Keratinocyte (primary cell): ENCODE measurements at regions not wholly inside any gene's neighbourhood (a gene's known extent, or its start where the extent isn't known, plus 50 kb on each side); places are given as distances from the start of the nearest gene placed in this dataset.
A peak's percentile ranks its signal among the peaks of the same experiment; 100 is the strongest.
"Not testable (repeated sequence)": the region's sequence is repeated elsewhere in the genome, so short reads cannot be mapped to it uniquely, and the experiment has no call there.

Source experiments
- DNase-seq: peaks from one replicate; pipeline ENCODE4 v3.0.0-alpha.2; 2011; ENCODE audit warnings: low read depth, missing footprints, low spot score
- FAIRE-seq: peaks from 2 replicates; lab custom pipeline; 2011; peaks lifted over from hg19 to GRCh38; lab: Jason Lieb, UNC
- H2AFZ ChIP-seq: 2 replicates; pipeline ENCODE4 v1.6.0; 2012; ENCODE audit warnings: low read length, control low read depth, inconsistent platforms; ENCODE audit not compliant: control insufficient read depth
- H3K27ac ChIP-seq: 2 replicates; pipeline ENCODE4 v1.5.1; 2011; ENCODE audit warnings: low read length; ENCODE audit not compliant: control insufficient read depth, insufficient read depth
- H3K27me3 ChIP-seq: 3 replicates; pipeline ENCODE4 v1.6.0; 2011; ENCODE audit warnings: low read length; ENCODE audit not compliant: control insufficient read depth, insufficient read depth; ENCODE audit errors: extremely low read depth
- H3K36me3 ChIP-seq, 2 experiments: 2 replicates in 1 of 2; 3 replicates in 1 of 2; pipeline ENCODE4 v1.5.1; 2011; ENCODE audit warnings: low read length in 2 of 2, mild to moderate bottlenecking in 1 of 2; ENCODE audit not compliant: control insufficient read depth in 2 of 2, insufficient read depth in 2 of 2; ENCODE audit errors: extremely low read depth in 1 of 2
- H3K4me1 ChIP-seq: 3 replicates; pipeline ENCODE4 v1.5.1; 2011; ENCODE audit warnings: low read length; ENCODE audit not compliant: control insufficient read depth, insufficient read depth; ENCODE audit errors: extremely low read depth
- H3K4me2 ChIP-seq: 3 replicates; pipeline ENCODE4 v1.6.0; 2011; ENCODE audit warnings: low read depth, low read length; ENCODE audit not compliant: control insufficient read depth, insufficient read depth; ENCODE audit errors: extremely low read depth
- H3K4me3 ChIP-seq, 3 experiments: fragments of 200-600 bp in 1 of 3; sonication (generic) in 1 of 3; 2 replicates in 2 of 3; 3 replicates in 1 of 3; pipeline ENCODE4 v1.5.1; 2011 to 2016; ENCODE audit warnings: low read length in 3 of 3, mild to moderate bottlenecking in 3 of 3, control low read depth in 2 of 3, inconsistent platforms in 1 of 3, low read depth in 1 of 3, mixed read lengths in 1 of 3, mixed run types in 1 of 3, moderate library complexity in 1 of 3; ENCODE audit not compliant: control insufficient read depth in 2 of 3, insufficient read depth in 2 of 3; ENCODE audit errors: extremely low read depth in 1 of 3
- H3K79me2 ChIP-seq: 2 replicates; pipeline ENCODE4 v1.6.0; 2012; ENCODE audit warnings: low read length; ENCODE audit not compliant: control insufficient read depth, insufficient read depth
- H3K9ac ChIP-seq: 3 replicates; pipeline ENCODE4 v1.6.0; 2011; ENCODE audit warnings: low read length; ENCODE audit not compliant: control insufficient read depth, insufficient read depth; ENCODE audit errors: extremely low read depth
- H3K9me1 ChIP-seq: 3 replicates; pipeline ENCODE4 v1.6.0; 2011; ENCODE audit warnings: low read length; ENCODE audit not compliant: control insufficient read depth, insufficient read depth; ENCODE audit errors: extremely low read depth
- H3K9me3 ChIP-seq: 2 replicates; pipeline ENCODE4 v1.5.1; 2012; ENCODE audit warnings: low read depth, low read length; ENCODE audit not compliant: control insufficient read depth
- H4K20me1 ChIP-seq: 3 replicates; pipeline ENCODE4 v1.6.0; 2011; ENCODE audit warnings: low read length; ENCODE audit not compliant: control insufficient read depth, insufficient read depth; ENCODE audit errors: extremely low read depth
- CTCF ChIP-seq, 3 experiments: IDR thresholded peaks in 1 of 3; conservative IDR thresholded peaks in 1 of 3; optimal IDR thresholded peaks in 1 of 3; 2 replicates in 2 of 3; 3 replicates in 1 of 3; pipeline versions ENCODE3 to v1.5.1; 2011; ENCODE audit warnings: low read length in 3 of 3, mild to moderate bottlenecking in 3 of 3, moderate library complexity in 2 of 3, control low read depth in 1 of 3, inconsistent platforms in 1 of 3; ENCODE audit not compliant: insufficient read depth in 2 of 3; ENCODE audit errors: extremely low read depth in 1 of 3
- EZH2 ChIP-seq: IDR thresholded peaks from one replicate; pipeline ENCODE4 v1.6.1; 2012; ENCODE audit warnings: inconsistent platforms, mild to moderate bottlenecking, low read length, moderate library complexity
- dilution Hi-C: fragments of 300-500 bp; cut with MboI; formaldehyde crosslinking; loops from one replicate; pipeline ENCODE4 v1.7.0; 2020; ENCODE audit warnings: low sequenced_read_pairs; ENCODE audit not compliant: extremely low pct_ligation_motif_present

- Histone ChIP-seq H3K4me3 (no peak overlapping the region), H3K9ac (no peak overlapping the region), H3K9me3 (no peaks in the 10 kb centered on the region), H3K27ac (no peak overlapping the region), H3K36me3 (no peaks in the 10 kb centered on the region), H3K79me2 (no peaks in the 10 kb centered on the region), H3K4me2 (no peak overlapping the region), H2AFZ (no peak overlapping the region), H4K20me1 (no peaks in the 10 kb centered on the region), H3K4me1 (no peaks in the 10 kb centered on the region), H3K9me1 (no peaks in the 10 kb centered on the region), H3K27me3 (no peaks in the 10 kb centered on the region)
- FAIRE-seq (no peak), DNase-seq (no peak)
- TF ChIP-seq EZH2, result no peak
- no peak for TF ChIP-seq CTCF (optimal IDR thresholded peaks at IDR 0.05 in 1 of 3, IDR thresholded peaks at IDR 0.05 in 1 of 3, conservative IDR thresholded peaks at IDR 0.05 in 1 of 3; ENCODE audit: extremely low read depth in 1 of 3, insufficient read depth in 2 of 3, low read length in 3 of 3)
- dilution Hi-C loops, result no loop called here
Measured at GRCh38 chr20:55522296-55522815, 483.0 kb downstream of the CBLN4 start.

DNA sequence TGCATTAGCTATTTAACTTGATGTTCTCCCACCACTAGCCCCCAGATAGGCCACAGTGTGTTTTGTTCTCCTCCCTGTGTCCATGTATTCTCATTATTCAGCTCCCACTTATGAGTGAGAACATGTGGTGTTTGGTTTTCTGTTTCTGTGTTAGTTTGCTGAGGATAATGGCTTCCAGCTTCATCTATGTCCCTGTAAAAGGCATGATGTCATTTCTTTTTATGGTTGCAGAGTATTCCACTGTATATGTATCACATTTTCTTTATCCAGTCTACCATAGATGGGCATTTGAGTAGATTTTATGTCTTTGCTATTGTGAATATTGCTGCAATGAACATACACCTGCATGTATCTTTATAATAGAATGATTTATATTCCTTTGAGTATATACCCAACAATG lies 487.7 kb downstream of the CBLN4 start:
- DNase-seq, FAIRE-seq: not testable (repeated sequence)

GRCh38 chr20:55515832-55516231 lies 489.5 kb downstream of the CBLN4 start:
- Histone ChIP-seq H3K4me2 (peak overlapping the region; percentile 42), H3K4me3 (no peak overlapping the region)

More for the DNA sequence above, 487.7 kb downstream of the CBLN4 start:
- dilution Hi-C loops, H3K9me3 ChIP-seq, H3K9me1 ChIP-seq, H3K27ac ChIP-seq, H3K9ac ChIP-seq, H3K36me3 ChIP-seq, H2AFZ ChIP-seq, H3K4me3 ChIP-seq, H3K79me2 ChIP-seq, H3K4me2 ChIP-seq, H4K20me1 ChIP-seq, H3K27me3 ChIP-seq: not testable (repeated sequence)
- H3K4me1 ChIP-seq, result peaks cover 26% of the 10 kb centered on the region

More at GRCh38 chr20:55515832-55516231, 489.5 kb downstream of the CBLN4 start:
- Histone ChIP-seq H2AFZ (no peak overlapping the region), H3K79me2 (no peaks in the 10 kb centered on the region), H3K4me1 (peaks cover 26% of the 10 kb centered on the region), H4K20me1 (no peaks in the 10 kb centered on the region), H3K9ac (no peak overlapping the region), H3K27me3 (peaks cover 3% of the 10 kb centered on the region), H3K27ac (no peak overlapping the region), H3K9me1 (no peaks in the 10 kb centered on the region), H3K36me3 (no peaks in the 10 kb centered on the region), H3K9me3 (no peaks in the 10 kb centered on the region)
- dilution Hi-C loops, result no loop called here
- TF ChIP-seq EZH2 (no peak), CTCF (optimal IDR thresholded peaks at IDR 0.05 in 1 of 3, IDR thresholded peaks at IDR 0.05 in 1 of 3, conservative IDR thresholded peaks at IDR 0.05 in 1 of 3; ENCODE audit: extremely low read depth in 1 of 3, insufficient read depth in 2 of 3, low read length in 3 of 3) (no peak)
- no peak for DNase-seq
- FAIRE-seq, result no peak
